Karpas-422 (cell line): ENCODE measurements at regions not wholly inside any gene's neighbourhood (a gene's known extent, or its start where the extent isn't known, plus 50 kb on each side); places are given as distances from the start of the nearest gene placed in this dataset.

Source experiments
- DNase-seq: peaks from one replicate; pipeline ENCODE4 v3.0.0-alpha.2; 2015
- H2AFZ ChIP-seq: fragments of 200-600 bp; sonication (generic); 2 replicates; pipeline ENCODE4 v1.6.1; 2014; ENCODE audit warnings: antibody characterized with exemption, low read length, mixed read lengths
- H3K27ac ChIP-seq: fragments of 200-600 bp; sonication (generic); 2 replicates; pipeline ENCODE4 v1.5.1; 2014; ENCODE audit warnings: mild to moderate bottlenecking, low read length, moderate library complexity
- H3K27me3 ChIP-seq: fragments of 200-600 bp; sonication (generic); 2 replicates; pipeline ENCODE4 v1.6.1; 2014; ENCODE audit warnings: low read length, mixed read lengths
- H3K36me3 ChIP-seq: fragments of 200-600 bp; sonication (generic); 2 replicates; pipeline ENCODE4 v1.6.1; 2014; ENCODE audit warnings: low read length, mixed read lengths; ENCODE audit not compliant: insufficient read depth
- H3K4me1 ChIP-seq: fragments of 200-600 bp; sonication (generic); 2 replicates; pipeline ENCODE4 v1.6.1; 2014; ENCODE audit warnings: mild to moderate bottlenecking, low read length, mixed read lengths
- H3K4me2 ChIP-seq: fragments of 200-600 bp; sonication (generic); 2 replicates; pipeline ENCODE4 v1.6.1; 2014; ENCODE audit warnings: low read length, low read depth, mild to moderate bottlenecking; ENCODE audit not compliant: poor library complexity, severe bottlenecking
- H3K4me3 ChIP-seq: fragments of 200-600 bp; sonication (generic); 2 replicates; pipeline ENCODE4 v1.5.1; 2014; ENCODE audit warnings: mild to moderate bottlenecking, antibody characterized with exemption, low read length, mixed read lengths
- H3K79me2 ChIP-seq: fragments of 200-600 bp; sonication (generic); 2 replicates; pipeline ENCODE4 v1.6.1; 2014; ENCODE audit warnings: mild to moderate bottlenecking, low read length, mixed read lengths
- H3K9ac ChIP-seq: fragments of 200-600 bp; sonication (generic); 2 replicates; pipeline ENCODE4 v1.6.0; 2014; ENCODE audit warnings: low read length
- H3K9me2 ChIP-seq: fragments of 200-600 bp; sonication (generic), shearing (Covaris generic); replicated peaks from 2 replicates; pipeline ENCODE4 v1.6.0; 2014; ENCODE audit warnings: mild to moderate bottlenecking, low read length, moderate library complexity; ENCODE audit not compliant: insufficient read depth
- H3K9me3 ChIP-seq: fragments of 300-700, 200-600 bp; sonication (generic); 2 replicates; pipeline ENCODE4 v1.6.1; 2014; ENCODE audit warnings: low read length, mixed read lengths
- H4K20me1 ChIP-seq: fragments of 200-600 bp; sonication (generic); 2 replicates; pipeline ENCODE4 v1.6.1; 2014; ENCODE audit warnings: mild to moderate bottlenecking, antibody characterized with exemption, low read length, low read depth; ENCODE audit not compliant: insufficient read depth

- H2AFZ ChIP-seq, result no peak overlapping the region
- no peak overlapping the region for H3K4me2 ChIP-seq
- H3K9ac ChIP-seq, result no peak overlapping the region
- no peaks in the 10 kb centered on the region for H3K79me2 ChIP-seq
- H3K9me2 ChIP-seq, result no peaks in the 10 kb centered on the region
- no peaks in the 10 kb centered on the region for H3K4me1 ChIP-seq
- no peaks in the 10 kb centered on the region for H3K36me3 ChIP-seq
- H3K9me3 ChIP-seq, result no peaks in the 10 kb centered on the region; the same call in 1 of the 2 replicates
- H4K20me1 ChIP-seq, result no peaks in the 10 kb centered on the region
- no peak overlapping the region for H3K4me3 ChIP-seq
- no peaks in the 10 kb centered on the region for H3K27me3 ChIP-seq
- H3K27ac ChIP-seq, result no peak overlapping the region
- DNase-seq, result no peak
Observed at GRCh38 chr20:52624281-52624680, 347.9 kb upstream of the TSHZ2 start.

DNA sequence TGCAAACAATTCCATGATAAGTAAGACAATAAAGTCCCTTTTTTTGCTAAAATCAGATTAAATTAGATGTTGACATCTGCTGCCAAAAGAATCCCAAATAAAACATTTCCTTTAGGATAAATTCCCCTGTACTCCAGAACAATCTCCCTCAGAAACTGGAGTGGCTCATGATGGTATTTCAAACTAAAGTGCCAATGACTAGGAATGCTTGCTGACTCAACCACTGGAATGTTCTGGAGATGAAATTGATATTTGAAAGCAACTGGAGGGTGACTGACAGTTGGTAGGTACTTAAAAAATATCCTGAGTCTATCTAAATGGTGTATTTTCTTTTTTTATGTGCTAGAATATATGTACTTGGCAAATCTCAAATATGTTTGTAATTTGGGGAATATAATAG, 350.1 kb upstream of the TSHZ2 start:
- H3K4me3 ChIP-seq, result no peak overlapping the region
- no peaks in the 10 kb centered on the region for H3K9me2 ChIP-seq
- no peaks in the 10 kb centered on the region for H3K36me3 ChIP-seq
- no peaks in the 10 kb centered on the region; the same call in 1 of the 2 replicates for H3K27me3 ChIP-seq
- H2AFZ ChIP-seq, result no peak overlapping the region
- H3K9me3 ChIP-seq, result no peaks in the 10 kb centered on the region; the same call in 1 of the 2 replicates
- no peaks in the 10 kb centered on the region for H3K79me2 ChIP-seq
- H3K4me1 ChIP-seq, result no peaks in the 10 kb centered on the region
- H3K27ac ChIP-seq, result no peak overlapping the region
- no peak overlapping the region for H3K9ac ChIP-seq
- H4K20me1 ChIP-seq, result no peaks in the 10 kb centered on the region
- no peak for DNase-seq
- H3K4me2 ChIP-seq, result no peak overlapping the region

DNA sequence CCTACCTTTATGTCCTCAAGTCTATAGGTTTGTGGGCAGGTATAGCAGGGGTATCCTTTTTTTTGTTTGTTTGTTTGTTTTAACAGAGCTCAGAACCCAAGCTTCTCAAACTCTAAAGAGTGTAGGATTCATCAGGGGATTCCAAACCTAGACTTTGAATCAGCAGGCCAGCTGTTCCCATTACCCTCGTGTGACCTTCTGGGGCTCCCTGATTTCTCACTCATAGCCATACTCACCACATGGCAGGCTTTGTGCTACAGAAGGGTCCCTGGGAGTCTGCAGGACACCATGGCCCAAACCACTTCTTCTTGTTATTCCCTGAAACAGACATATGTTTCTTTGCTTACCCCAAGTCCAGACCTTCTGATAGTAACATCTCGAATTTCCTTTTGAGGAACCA, 350.8 kb upstream of the TSHZ2 start:
- no peaks in the 10 kb centered on the region for H3K36me3 ChIP-seq
- H3K27ac ChIP-seq, result no peak overlapping the region
- no peaks in the 10 kb centered on the region for H3K4me1 ChIP-seq
- peaks cover under 1% of the 10 kb centered on the region; the same call in 1 of the 2 replicates for H3K9me3 ChIP-seq
- no peaks in the 10 kb centered on the region for H3K79me2 ChIP-seq
- H3K4me3 ChIP-seq, result no peak overlapping the region
- no peak overlapping the region for H2AFZ ChIP-seq
- H3K27me3 ChIP-seq, result no peaks in the 10 kb centered on the region; the same call in 1 of the 2 replicates
- no peaks in the 10 kb centered on the region for H3K9me2 ChIP-seq
- H3K4me2 ChIP-seq, result no peak overlapping the region
- H3K9ac ChIP-seq, result no peak overlapping the region
- DNase-seq, result no peak
- H4K20me1 ChIP-seq, result no peaks in the 10 kb centered on the region

DNA sequence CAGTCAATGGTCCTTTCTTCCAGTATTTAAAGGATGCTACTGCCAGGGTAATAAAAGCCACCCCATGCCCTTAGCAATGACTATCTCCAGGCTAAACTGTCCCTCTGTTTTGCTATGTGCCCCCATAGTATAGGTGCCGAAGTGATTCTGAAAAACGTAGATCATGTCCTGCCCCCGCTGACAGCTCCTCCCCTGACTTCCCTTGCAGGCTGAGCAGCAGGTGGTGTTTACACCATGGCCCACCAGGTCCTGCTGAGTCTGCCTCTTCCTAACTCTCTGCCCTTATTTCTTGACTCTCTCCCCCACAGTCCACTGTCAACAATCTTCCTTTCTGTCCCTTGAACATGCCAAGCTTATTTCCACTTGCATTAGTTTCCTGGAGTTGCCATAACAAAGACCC, 352.5 kb upstream of the TSHZ2 start:
- H3K9me3 ChIP-seq, result peaks cover 3% of the 10 kb centered on the region; the same call in 1 of the 2 replicates
- no peak overlapping the region for H3K4me3 ChIP-seq
- H3K36me3 ChIP-seq, result no peaks in the 10 kb centered on the region
- no peaks in the 10 kb centered on the region for H3K79me2 ChIP-seq
- no peak overlapping the region for H3K4me2 ChIP-seq
- H3K4me1 ChIP-seq, result no peaks in the 10 kb centered on the region
- H3K9ac ChIP-seq, result no peak overlapping the region
- no peak for DNase-seq
- H3K27ac ChIP-seq, result no peak overlapping the region
- no peaks in the 10 kb centered on the region; the same call in 1 of the 2 replicates for H3K27me3 ChIP-seq
- no peak overlapping the region for H2AFZ ChIP-seq
- no peaks in the 10 kb centered on the region for H4K20me1 ChIP-seq
- H3K9me2 ChIP-seq, result no peaks in the 10 kb centered on the region

DNA sequence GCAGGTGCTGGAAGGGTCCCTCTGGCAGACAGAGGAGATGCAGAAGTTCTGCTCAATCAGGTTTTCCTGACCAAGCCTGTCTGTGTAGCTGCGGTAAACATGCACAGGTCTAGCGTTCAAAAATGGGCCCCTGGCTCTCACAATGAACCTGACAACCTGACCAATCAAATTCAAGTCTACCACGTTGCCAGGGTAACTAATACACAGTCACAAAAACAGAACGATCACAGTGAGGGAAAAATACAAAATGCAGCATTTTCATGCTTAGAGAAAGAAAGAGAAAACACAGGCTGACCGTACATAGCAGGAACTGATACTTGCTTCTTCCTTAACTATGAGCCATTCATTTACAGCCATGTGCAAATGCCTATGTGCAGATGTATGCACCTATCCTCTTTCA, 353.1 kb upstream of the TSHZ2 start:
- Histone ChIP-seq H3K4me1 (no peaks in the 10 kb centered on the region), H3K9ac (no peak overlapping the region), H3K9me2 (no peaks in the 10 kb centered on the region), H3K4me2 (no peak overlapping the region), H3K27me3 (no peaks in the 10 kb centered on the region; the same call in 1 of the 2 replicates), H3K79me2 (no peaks in the 10 kb centered on the region), H3K36me3 (no peaks in the 10 kb centered on the region), H2AFZ (no peak overlapping the region), H3K4me3 (no peak overlapping the region), H3K27ac (no peak overlapping the region), H3K9me3 (peaks cover 3% of the 10 kb centered on the region; the same call in 1 of the 2 replicates), H4K20me1 (no peaks in the 10 kb centered on the region)
- no peak for DNase-seq

DNA sequence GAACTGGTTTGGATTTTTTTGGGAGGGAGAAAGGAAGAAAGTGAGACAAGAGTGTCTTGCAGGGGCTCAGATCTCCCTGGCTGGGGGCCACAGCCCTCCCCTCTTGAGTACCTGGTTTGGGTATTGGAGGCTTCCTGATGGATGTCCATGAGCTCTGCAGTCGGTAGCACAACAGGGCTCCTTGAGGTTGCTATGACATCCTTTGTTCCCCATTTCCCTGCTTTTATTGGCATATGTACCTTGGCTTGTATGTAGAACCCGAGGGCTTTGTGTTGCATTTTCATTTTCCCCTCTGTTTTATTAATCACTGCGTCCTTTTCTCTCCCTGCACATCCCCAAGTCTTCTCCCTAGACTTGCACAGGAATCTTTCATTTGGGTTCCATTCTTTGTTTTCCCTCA, 355.5 kb upstream of the TSHZ2 start:
- H3K36me3 ChIP-seq, result no peaks in the 10 kb centered on the region
- no peak for DNase-seq
- H3K79me2 ChIP-seq, result no peaks in the 10 kb centered on the region
- H3K27ac ChIP-seq, result no peak overlapping the region
- H3K9me3 ChIP-seq, result peaks cover 3% of the 10 kb centered on the region; the same call in 1 of the 2 replicates
- no peaks in the 10 kb centered on the region for H3K9me2 ChIP-seq
- H3K4me2 ChIP-seq, result no peak overlapping the region
- H3K4me1 ChIP-seq, result no peaks in the 10 kb centered on the region
- H3K4me3 ChIP-seq, result no peak overlapping the region
- H4K20me1 ChIP-seq, result no peaks in the 10 kb centered on the region
- H3K9ac ChIP-seq, result no peak overlapping the region
- H3K27me3 ChIP-seq, result no peaks in the 10 kb centered on the region; the same call in 1 of the 2 replicates
- no peak overlapping the region for H2AFZ ChIP-seq

DNA sequence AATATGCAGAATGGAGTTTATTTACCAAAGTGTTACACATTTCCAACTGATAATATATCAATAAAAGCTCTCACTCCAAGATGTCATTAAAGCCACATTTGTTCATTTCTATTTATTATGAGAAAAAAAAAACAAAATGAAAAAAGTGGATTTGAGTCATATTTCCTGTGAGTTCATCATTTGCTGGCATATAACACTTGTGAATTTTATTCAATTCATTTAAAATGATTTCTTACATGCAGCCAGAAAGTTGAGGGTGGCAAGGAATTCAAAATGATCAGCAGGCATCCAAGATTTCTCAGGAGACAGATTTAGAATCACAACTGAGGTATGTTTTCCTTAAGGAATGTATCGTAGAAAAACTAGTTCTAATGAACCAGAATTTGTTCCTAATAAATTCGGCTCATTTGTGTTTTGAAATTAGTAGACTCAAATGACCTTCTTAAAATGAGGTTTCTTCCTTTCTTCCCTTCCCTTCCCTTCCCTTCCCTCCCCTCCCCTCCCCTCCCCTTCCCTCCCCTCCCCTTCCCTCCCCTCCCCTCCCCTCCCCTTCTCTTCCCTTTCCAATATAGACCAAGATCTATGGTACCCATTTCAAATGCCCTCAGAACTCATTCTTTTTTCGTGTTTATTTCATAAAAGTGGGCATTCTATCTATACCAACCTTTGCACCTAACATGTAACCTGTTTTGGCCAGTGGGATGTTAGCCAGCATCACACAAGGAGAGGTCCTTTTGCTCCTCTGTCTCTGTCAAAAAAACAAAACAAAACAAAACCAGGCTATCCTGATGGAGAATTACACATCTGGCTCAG, 357.9 kb upstream of the TSHZ2 start:
- H3K9me2 ChIP-seq, result no peaks in the 10 kb centered on the region
- no peak overlapping the region for H3K4me3 ChIP-seq
- no peaks in the 10 kb centered on the region for H3K36me3 ChIP-seq
- no peak overlapping the region for H2AFZ ChIP-seq
- no peak for DNase-seq
- H4K20me1 ChIP-seq, result no peaks in the 10 kb centered on the region
- no peak overlapping the region for H3K9ac ChIP-seq
- no peak overlapping the region for H3K27ac ChIP-seq
- no peaks in the 10 kb centered on the region; the same call in 1 of the 2 replicates for H3K27me3 ChIP-seq
- no peaks in the 10 kb centered on the region for H3K79me2 ChIP-seq
- H3K9me3 ChIP-seq, result peaks cover 3% of the 10 kb centered on the region; the same call in 1 of the 2 replicates
- H3K4me1 ChIP-seq, result no peaks in the 10 kb centered on the region
- no peak overlapping the region for H3K4me2 ChIP-seq

DNA sequence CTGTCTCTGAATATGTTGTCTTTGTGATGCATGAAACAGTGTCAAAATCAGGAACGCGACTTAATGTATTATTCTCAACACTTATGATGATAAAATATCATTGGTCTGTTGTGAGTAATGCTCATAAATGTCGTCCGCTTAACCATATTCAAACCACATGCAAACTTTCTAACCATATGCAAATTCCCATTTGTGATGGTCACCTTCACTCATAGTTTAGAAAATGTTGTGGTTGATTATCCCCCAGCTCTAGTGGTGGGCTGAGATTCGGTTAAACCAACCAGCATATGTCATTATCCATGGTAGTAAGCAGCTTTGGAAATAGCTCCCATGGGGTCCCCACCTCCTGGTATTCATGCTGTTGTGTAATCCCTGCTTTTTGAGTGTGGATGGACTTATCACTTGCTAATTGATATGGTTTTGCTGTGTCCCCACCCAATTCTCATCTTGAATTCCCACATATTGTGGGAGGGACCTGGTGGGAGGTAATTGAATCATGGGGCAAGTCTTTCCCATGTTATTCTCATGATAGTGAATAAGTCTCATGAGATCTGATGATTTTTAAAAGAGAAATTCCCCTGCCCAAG, 360.0 kb upstream of the TSHZ2 start:
- no peak for DNase-seq

More for the DNA sequence above, 360.0 kb upstream of the TSHZ2 start:
- H3K36me3 ChIP-seq, result no peaks in the 10 kb centered on the region
- no peaks in the 10 kb centered on the region for H3K9me2 ChIP-seq
- 0 out of 2 replicates have a peak, but pooled peaks cover 3% of the 10 kb centered on the region for H3K9me3 ChIP-seq
- no peak overlapping the region for H3K27ac ChIP-seq
- no peaks in the 10 kb centered on the region for H3K79me2 ChIP-seq
- H3K4me1 ChIP-seq, result no peaks in the 10 kb centered on the region
- H3K27me3 ChIP-seq, result no peaks in the 10 kb centered on the region
- no peak overlapping the region for H3K4me3 ChIP-seq
- no peaks in the 10 kb centered on the region for H4K20me1 ChIP-seq
- no peak overlapping the region for H2AFZ ChIP-seq
- H3K9ac ChIP-seq, result no peak overlapping the region
- no peak overlapping the region for H3K4me2 ChIP-seq
